ENCODE measurements at regions not wholly inside any gene's neighbourhood (a gene's known extent, or its start where the extent isn't known, plus 50 kb on each side); places are given as distances from the start of the nearest gene placed in this dataset.

DNA sequence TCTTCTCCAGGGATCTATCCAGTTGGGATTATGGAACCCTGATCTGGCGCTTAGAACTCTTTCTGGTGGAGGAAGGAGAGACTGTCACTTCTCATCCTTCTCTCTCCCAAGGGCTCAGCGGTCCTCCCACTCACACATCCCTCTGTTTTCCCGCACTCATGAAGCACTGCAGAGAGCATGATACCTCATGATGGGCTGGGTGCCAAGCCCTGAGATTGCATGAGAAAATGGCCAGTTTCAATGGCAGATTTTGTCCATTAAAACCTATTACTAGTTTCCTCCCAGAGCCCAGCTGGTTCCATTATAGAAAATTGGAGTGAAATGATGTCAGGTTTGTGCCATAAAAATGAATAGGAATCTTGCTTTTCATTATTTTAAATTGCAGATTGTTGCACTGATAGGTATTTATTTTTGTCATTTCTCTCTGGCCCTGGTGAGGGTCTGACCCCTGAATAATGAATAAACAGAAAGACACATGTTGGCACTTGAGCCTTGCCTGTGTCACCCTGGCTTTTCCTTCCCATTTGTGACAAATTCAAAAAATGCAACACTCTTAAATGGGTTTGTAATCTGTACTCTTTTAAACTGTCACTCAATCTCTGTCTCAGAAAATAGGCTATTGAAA lies 1151.1 kb downstream of the TYW1 start:
- Histone ChIP-seq H3K4me3 (no peak overlapping the region), H3K36me3 (no peaks in the 10 kb centered on the region), H3K4me1 (no peaks in the 10 kb centered on the region), H3K27me3 (no peaks in the 10 kb centered on the region), H3K9me3 (peaks cover 0 to 14% (median 4%) of the 10 kb centered on the region in 4 donors), H3K27ac (no peak overlapping the region)
- DNase-seq, result no peak
- intact Hi-C loops (cut with DNase I), result no loop called here
- 73 to 90% methylated on average over 3 of the region's 3 CpGs for WGBS, 2 donors
- TF ChIP-seq, protein P1, sequence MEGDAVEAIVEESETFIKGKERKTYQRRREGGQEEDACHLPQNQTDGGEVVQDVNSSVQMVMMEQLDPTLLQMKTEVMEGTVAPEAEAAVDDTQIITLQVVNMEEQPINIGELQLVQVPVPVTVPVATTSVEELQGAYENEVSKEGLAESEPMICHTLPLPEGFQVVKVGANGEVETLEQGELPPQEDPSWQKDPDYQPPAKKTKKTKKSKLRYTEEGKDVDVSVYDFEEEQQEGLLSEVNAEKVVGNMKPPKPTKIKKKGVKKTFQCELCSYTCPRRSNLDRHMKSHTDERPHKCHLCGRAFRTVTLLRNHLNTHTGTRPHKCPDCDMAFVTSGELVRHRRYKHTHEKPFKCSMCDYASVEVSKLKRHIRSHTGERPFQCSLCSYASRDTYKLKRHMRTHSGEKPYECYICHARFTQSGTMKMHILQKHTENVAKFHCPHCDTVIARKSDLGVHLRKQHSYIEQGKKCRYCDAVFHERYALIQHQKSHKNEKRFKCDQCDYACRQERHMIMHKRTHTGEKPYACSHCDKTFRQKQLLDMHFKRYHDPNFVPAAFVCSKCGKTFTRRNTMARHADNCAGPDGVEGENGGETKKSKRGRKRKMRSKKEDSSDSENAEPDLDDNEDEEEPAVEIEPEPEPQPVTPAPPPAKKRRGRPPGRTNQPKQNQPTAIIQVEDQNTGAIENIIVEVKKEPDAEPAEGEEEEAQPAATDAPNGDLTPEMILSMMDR (IDR thresholded peaks at IDR 0.05), result no peak
- TF ChIP-seq POLR2AphosphoS5 (IDR thresholded peaks at IDR 0.05) (no peak), EP300 (IDR thresholded peaks at IDR 0.05) (no peak), POLR2A (IDR thresholded peaks at IDR 0.05) (no peak)

DNA sequence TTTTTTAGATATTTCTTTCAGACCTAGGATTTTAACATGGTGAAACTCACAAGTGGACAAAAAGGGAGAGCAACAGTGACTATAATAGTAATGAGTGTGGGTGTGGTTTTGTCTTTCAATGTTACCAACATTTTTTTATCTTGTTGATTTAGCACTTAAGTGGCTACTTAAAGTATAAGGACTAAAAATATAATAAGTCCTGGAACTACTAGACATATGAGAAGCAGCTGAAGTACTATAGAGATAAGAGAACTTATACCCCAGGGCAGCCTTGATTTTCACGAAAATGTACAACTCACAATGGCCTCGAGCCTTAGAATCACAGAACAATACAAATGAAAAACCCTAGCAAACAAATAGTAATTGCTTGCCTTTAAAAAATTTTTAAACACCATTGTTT lies 1151.8 kb downstream of the TYW1 start:
- TF ChIP-seq POLR2A (IDR thresholded peaks at IDR 0.05), result no peak
- TF ChIP-seq, protein P1 (IDR thresholded peaks at IDR 0.05), result no peak
- TF ChIP-seq POLR2AphosphoS5 (IDR thresholded peaks at IDR 0.05), result no peak
- no peak for TF ChIP-seq EP300 (IDR thresholded peaks at IDR 0.05)
- no peaks in the 10 kb centered on the region for H3K36me3 ChIP-seq
- H3K4me3 ChIP-seq, result no peak overlapping the region
- H3K4me1 ChIP-seq, result no peaks in the 10 kb centered on the region
- DNase-seq, result no peak
- H3K27ac ChIP-seq, result no peak overlapping the region
- intact Hi-C loops (cut with DNase I), result no loop called here
- H3K27me3 ChIP-seq, result no peaks in the 10 kb centered on the region
- WGBS, 2 donors, result 73 to 80% methylated on average over 2 of the region's 2 CpGs
- peaks cover 0 to 10% (median 4%) of the 10 kb centered on the region in 4 donors for H3K9me3 ChIP-seq

DNA sequence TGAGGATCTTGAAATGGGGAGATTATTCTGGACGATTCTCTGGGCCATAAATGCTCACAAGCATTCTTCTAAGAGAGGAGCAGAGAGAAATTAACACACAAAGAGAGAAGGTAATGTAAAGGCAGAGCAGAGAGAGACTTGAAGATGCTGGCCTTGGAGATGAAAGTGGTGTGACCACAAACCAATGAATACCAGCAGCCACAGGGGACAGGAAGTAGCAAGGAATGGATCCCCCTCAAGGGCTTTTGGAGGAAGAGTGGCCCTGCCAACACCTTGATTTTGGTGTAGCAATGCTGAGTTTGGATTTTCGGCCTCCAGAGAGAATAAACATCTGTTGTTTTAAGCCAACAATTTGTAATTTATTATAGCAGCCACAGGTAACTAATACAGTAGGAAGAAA lies 1155.6 kb downstream of the TYW1 start:
- 60 to 80% methylated on average over 2 of the region's 2 CpGs for WGBS, 2 donors
- Histone ChIP-seq H3K4me1 (no peaks in the 10 kb centered on the region), H3K4me3 (no peak overlapping the region), H3K36me3 (no peaks in the 10 kb centered on the region), H3K9me3 (no peaks in the 10 kb centered on the region), H3K27ac (no peak overlapping the region), H3K27me3 (peaks cover 0 to 3% (median 0%) of the 10 kb centered on the region in 3 donors)
- TF ChIP-seq POLR2AphosphoS5 (IDR thresholded peaks at IDR 0.05), result no peak
- no peak for TF ChIP-seq POLR2A (IDR thresholded peaks at IDR 0.05)
- TF ChIP-seq, protein P1 (IDR thresholded peaks at IDR 0.05), result no peak
- no peak for TF ChIP-seq EP300 (IDR thresholded peaks at IDR 0.05)
- DNase-seq, result no peak
- intact Hi-C loops (cut with DNase I), result no loop called here

DNA sequence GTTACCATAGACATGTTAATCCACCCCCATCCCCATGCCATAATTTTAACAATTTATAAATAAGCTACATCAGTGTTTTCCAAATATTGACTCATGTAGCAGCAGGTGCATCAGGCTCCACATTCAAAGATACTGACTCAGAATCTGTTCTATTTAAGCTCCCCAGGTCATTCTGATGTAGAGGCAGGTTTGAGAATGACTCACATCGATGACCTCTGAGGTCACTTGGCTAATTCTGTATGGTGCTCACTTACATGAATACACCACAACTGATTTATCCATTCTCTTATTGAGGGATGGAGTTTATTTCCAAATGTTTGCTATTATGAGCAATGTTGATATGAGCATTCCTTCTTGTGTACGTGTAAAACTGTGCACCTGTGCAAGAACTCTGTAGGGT lies 1159.0 kb downstream of the TYW1 start:
- Histone ChIP-seq H3K4me3 (no peak overlapping the region), H3K4me1 (no peaks in the 10 kb centered on the region), H3K36me3 (no peaks in the 10 kb centered on the region), H3K27ac (no peak overlapping the region), H3K27me3 (peaks cover 0 to 3% (median 0%) of the 10 kb centered on the region in 3 donors), H3K9me3 (peaks cover 0 to 2% (median 0%) of the 10 kb centered on the region in 4 donors)
- intact Hi-C loops (cut with DNase I), result no loop called here
- no peak for TF ChIP-seq POLR2AphosphoS5 (IDR thresholded peaks at IDR 0.05)
- DNase-seq, result no peak
- WGBS, 2 donors, result 90 to 91% methylated on average over 2 of the region's 2 CpGs

DNA sequence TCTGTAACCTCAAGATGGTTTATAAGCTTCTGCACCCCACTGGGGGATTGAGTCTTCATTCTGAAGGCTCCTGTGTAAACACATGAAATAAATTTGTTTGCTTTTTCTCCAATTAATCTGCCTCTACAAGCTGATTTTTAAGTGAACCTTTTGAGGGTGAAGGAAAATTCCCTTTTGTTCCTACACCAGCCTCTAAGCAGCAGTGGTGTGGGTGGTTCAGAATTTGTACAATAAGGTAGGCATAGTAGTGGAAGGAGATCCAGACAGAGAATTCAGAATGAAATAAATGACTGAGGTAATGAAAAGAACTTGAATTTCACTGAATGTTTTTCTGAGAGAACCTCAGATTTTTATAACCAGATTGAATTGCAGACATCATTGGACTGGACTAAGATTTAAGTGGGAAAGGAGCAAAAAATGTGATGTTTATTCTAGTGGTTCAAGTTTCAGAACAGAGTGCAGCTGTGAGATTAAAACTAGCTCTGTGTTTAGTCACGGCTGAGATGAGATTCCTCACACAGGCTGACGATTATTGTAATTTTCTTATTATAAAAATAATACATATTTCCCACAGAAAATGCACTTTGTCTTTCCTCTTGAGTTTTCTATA lies 1162.2 kb downstream of the TYW1 start:
- Histone ChIP-seq H3K27ac (no peak overlapping the region), H3K36me3 (no peaks in the 10 kb centered on the region), H3K4me1 (no peaks in the 10 kb centered on the region), H3K4me3 (no peak overlapping the region), H3K9me3 (peaks cover 0 to 2% (median 0%) of the 10 kb centered on the region in 4 donors), H3K27me3 (peaks cover 0 to 3% (median 0%) of the 10 kb centered on the region in 3 donors)
- WGBS, 2 donors, result 40 to 53% methylated on average over 2 of the region's 2 CpGs
- no peak for TF ChIP-seq POLR2AphosphoS5 (IDR thresholded peaks at IDR 0.05)
- TF ChIP-seq, protein P1 (IDR thresholded peaks at IDR 0.05), result no peak
- no peak for TF ChIP-seq POLR2A (IDR thresholded peaks at IDR 0.05)
- no peak for DNase-seq
- intact Hi-C loops (cut with DNase I), result no loop called here
